ENCODE measurements at regions not wholly inside any gene's neighbourhood (a gene's known extent, or its start where the extent isn't known, plus 50 kb on each side); places are given as distances from the start of the nearest gene placed in this dataset.

DNA sequence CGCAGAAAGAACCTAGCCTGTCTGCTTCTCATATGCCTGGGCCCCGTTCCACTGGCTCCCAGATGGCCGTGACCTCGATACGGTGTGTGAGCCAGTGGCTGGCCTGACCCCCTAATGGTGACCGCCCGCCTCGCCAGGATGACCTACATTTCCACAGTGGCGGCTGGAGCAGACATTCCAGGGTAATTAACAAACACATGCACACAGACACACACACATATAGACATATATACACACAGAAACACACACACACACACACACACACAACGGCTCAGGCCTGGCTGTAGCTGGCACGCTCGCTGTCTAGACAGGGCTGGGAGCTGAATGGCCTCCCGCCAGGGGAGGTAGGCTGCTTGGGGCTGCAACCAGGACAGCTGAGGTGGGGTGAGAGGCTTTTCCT lies 227.1 kb downstream of the ANKRD60 start (continued):
- TF ChIP-seq, protein P1, sequence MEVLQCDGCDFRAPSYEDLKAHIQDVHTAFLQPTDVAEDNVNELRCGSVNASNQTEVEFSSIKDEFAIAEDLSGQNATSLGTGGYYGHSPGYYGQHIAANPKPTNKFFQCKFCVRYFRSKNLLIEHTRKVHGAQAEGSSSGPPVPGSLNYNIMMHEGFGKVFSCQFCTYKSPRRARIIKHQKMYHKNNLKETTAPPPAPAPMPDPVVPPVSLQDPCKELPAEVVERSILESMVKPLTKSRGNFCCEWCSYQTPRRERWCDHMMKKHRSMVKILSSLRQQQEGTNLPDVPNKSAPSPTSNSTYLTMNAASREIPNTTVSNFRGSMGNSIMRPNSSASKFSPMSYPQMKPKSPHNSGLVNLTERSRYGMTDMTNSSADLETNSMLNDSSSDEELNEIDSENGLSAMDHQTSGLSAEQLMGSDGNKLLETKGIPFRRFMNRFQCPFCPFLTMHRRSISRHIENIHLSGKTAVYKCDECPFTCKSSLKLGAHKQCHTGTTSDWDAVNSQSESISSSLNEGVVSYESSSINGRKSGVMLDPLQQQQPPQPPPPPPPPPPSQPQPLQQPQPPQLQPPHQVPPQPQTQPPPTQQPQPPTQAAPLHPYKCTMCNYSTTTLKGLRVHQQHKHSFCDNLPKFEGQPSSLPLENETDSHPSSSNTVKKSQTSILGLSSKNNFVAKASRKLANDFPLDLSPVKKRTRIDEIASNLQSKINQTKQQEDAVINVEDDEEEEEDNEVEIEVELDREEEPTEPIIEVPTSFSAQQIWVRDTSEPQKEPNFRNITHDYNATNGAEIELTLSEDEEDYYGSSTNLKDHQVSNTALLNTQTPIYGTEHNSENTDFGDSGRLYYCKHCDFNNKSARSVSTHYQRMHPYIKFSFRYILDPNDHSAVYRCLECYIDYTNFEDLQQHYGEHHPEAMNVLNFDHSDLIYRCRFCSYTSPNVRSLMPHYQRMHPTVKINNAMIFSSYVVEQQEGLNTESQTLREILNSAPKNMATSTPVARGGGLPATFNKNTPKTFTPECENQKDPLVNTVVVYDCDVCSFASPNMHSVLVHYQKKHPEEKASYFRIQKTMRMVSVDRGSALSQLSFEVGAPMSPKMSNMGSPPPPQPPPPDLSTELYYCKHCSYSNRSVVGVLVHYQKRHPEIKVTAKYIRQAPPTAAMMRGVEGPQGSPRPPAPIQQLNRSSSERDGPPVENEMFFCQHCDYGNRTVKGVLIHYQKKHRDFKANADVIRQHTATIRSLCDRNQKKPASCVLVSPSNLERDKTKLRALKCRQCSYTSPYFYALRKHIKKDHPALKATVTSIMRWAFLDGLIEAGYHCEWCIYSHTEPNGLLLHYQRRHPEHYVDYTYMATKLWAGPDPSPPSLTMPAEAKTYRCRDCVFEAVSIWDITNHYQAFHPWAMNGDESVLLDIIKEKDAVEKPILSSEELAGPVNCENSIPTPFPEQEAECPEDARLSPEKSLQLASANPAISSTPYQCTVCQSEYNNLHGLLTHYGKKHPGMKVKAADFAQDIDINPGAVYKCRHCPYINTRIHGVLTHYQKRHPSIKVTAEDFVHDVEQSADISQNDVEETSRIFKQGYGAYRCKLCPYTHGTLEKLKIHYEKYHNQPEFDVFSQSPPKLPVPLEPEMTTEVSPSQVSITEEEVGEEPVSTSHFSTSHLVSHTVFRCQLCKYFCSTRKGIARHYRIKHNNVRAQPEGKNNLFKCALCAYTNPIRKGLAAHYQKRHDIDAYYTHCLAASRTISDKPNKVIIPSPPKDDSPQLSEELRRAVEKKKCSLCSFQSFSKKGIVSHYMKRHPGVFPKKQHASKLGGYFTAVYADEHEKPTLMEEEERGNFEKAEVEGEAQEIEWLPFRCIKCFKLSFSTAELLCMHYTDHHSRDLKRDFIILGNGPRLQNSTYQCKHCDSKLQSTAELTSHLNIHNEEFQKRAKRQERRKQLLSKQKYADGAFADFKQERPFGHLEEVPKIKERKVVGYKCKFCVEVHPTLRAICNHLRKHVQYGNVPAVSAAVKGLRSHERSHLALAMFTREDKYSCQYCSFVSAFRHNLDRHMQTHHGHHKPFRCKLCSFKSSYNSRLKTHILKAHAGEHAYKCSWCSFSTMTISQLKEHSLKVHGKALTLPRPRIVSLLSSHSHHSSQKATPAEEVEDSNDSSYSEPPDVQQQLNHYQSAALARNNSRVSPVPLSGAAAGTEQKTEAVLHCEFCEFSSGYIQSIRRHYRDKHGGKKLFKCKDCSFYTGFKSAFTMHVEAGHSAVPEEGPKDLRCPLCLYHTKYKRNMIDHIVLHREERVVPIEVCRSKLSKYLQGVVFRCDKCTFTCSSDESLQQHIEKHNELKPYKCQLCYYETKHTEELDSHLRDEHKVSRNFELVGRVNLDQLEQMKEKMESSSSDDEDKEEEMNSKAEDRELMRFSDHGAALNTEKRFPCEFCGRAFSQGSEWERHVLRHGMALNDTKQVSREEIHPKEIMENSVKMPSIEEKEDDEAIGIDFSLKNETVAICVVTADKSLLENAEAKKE (CRISPR knock-in tag; IDR thresholded peaks at IDR 0.05) = no peak
- TF ChIP-seq, protein P2, sequence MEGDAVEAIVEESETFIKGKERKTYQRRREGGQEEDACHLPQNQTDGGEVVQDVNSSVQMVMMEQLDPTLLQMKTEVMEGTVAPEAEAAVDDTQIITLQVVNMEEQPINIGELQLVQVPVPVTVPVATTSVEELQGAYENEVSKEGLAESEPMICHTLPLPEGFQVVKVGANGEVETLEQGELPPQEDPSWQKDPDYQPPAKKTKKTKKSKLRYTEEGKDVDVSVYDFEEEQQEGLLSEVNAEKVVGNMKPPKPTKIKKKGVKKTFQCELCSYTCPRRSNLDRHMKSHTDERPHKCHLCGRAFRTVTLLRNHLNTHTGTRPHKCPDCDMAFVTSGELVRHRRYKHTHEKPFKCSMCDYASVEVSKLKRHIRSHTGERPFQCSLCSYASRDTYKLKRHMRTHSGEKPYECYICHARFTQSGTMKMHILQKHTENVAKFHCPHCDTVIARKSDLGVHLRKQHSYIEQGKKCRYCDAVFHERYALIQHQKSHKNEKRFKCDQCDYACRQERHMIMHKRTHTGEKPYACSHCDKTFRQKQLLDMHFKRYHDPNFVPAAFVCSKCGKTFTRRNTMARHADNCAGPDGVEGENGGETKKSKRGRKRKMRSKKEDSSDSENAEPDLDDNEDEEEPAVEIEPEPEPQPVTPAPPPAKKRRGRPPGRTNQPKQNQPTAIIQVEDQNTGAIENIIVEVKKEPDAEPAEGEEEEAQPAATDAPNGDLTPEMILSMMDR (conservative IDR thresholded peaks at IDR 0.05; ENCODE audit: low read depth in 2 of 2) = no peak
- no peak for TF ChIP-seq NANOG (IDR thresholded peaks at IDR 0.05; ENCODE audit: borderline replicate concordance)

DNA sequence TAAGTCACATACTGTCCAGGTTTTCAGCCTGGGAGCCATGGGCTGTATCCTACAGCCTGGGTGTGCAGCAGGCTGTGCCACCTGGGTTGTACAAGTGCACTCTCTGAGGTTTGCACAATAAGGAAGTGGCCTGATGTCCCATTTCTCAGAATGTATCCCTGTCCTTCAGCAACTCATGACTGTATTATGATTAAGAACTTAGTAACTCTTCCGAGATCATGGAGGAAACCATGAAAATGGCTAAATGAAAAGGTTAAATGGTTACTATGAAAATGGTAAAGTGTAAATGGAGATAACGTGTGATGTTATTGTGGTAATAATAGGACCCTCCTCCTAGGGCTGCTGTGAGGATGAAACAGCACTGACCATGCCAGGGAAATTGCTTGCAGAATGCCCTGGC lies 227.6 kb downstream of the ANKRD60 start:
- H3K4me2 ChIP-seq = no peak overlapping the region
- no peak overlapping the region for H3K4me3 ChIP-seq
- H3K79me2 ChIP-seq (replicated peaks; ENCODE audit: insufficient read depth) = no peaks in the 10 kb centered on the region
- ATAC-seq (no peak), DNase-seq (ENCODE audit: low spot score) (no peak)
- H2AFZ ChIP-seq = no peak overlapping the region
- H3K4me3 Mint-ChIP-seq = no peak overlapping the region
- H3F3A ChIP-seq (replicated peaks; ENCODE audit: low read depth) = no peaks in the 10 kb centered on the region
- no peaks in the 10 kb centered on the region for H3K27me3 Mint-ChIP-seq (ENCODE audit: insufficient read depth, low read depth, poor library complexity)
- H3K9me3 Mint-ChIP-seq = peaks cover 4% of the 10 kb centered on the region; the same call in 1 of the 3 replicates
- no peak overlapping the region for H3K27ac Mint-ChIP-seq
- H3K27ac ChIP-seq (ENCODE audit: low read depth) = no peak overlapping the region
- no peaks in the 10 kb centered on the region for H3K36me3 Mint-ChIP-seq (ENCODE audit: low read depth)
- no peaks in the 10 kb centered on the region for H3K9me2 ChIP-seq (ENCODE audit: insufficient read depth)
- H3K4me1 ChIP-seq (ENCODE audit: insufficient read depth) = 0 out of 2 replicates have a peak, but pooled peaks cover 8% of the 10 kb centered on the region
- no peaks in the 10 kb centered on the region for H4K20me1 ChIP-seq (replicated peaks; ENCODE audit: insufficient read depth)
- no peaks in the 10 kb centered on the region for H3K27me3 ChIP-seq (ENCODE audit: insufficient read depth)
- peaks cover 13% of the 10 kb centered on the region; the same call in 2 of the 3 replicates for H3K4me1 Mint-ChIP-seq
- TF ChIP-seq STAT1 (IDR thresholded peaks at IDR 0.05; ENCODE audit: unreplicated experiment) (no peak), JUNB (IDR thresholded peaks at IDR 0.05; ENCODE audit: unreplicated experiment) (no peak), NANOG (IDR thresholded peaks at IDR 0.05; ENCODE audit: borderline replicate concordance) (no peak)
- TF ChIP-seq, protein P3, sequence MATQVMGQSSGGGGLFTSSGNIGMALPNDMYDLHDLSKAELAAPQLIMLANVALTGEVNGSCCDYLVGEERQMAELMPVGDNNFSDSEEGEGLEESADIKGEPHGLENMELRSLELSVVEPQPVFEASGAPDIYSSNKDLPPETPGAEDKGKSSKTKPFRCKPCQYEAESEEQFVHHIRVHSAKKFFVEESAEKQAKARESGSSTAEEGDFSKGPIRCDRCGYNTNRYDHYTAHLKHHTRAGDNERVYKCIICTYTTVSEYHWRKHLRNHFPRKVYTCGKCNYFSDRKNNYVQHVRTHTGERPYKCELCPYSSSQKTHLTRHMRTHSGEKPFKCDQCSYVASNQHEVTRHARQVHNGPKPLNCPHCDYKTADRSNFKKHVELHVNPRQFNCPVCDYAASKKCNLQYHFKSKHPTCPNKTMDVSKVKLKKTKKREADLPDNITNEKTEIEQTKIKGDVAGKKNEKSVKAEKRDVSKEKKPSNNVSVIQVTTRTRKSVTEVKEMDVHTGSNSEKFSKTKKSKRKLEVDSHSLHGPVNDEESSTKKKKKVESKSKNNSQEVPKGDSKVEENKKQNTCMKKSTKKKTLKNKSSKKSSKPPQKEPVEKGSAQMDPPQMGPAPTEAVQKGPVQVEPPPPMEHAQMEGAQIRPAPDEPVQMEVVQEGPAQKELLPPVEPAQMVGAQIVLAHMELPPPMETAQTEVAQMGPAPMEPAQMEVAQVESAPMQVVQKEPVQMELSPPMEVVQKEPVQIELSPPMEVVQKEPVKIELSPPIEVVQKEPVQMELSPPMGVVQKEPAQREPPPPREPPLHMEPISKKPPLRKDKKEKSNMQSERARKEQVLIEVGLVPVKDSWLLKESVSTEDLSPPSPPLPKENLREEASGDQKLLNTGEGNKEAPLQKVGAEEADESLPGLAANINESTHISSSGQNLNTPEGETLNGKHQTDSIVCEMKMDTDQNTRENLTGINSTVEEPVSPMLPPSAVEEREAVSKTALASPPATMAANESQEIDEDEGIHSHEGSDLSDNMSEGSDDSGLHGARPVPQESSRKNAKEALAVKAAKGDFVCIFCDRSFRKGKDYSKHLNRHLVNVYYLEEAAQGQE (IDR thresholded peaks at IDR 0.05; ENCODE audit: unreplicated experiment) = no peak
- no peaks in the 10 kb centered on the region for H3K36me3 ChIP-seq (ENCODE audit: insufficient read depth)
